Natural killer cell treated with Interleukin-12 subunit alpha and Interleukin-12 subunit beta and Interleukin-15 and Interleukin-18, amount 100 ng/mL, for 72 hours (primary cell): ENCODE measurements at regions not wholly inside any gene's neighbourhood (a gene's known extent, or its start where the extent isn't known, plus 50 kb on each side); places are given as distances from the start of the nearest gene placed in this dataset.

Experiments
- ATAC-seq, 2 donors: fragments of 150-1000 bp; cut with Tn5 transposase in 1 of 2; sonication (Bioruptor Pico), chemical (Tn5 transposase) in 1 of 2; 2 replicates each; pipeline ENCODE4 v1.10.0; 2021
- DNase-seq: peaks from one replicate; pipeline ENCODE4 v3.0.0; 2022; ENCODE audit warnings: low spot score
- H3K27ac Mint-ChIP-seq, 2 donors: 1 replicate in 1 of 2; 2 replicates in 1 of 2; pipeline ENCODE4 v1.8.0; 2022; ENCODE audit warnings: mixed read lengths in 2 of 2, mild to moderate bottlenecking in 1 of 2, moderate library complexity in 1 of 2
- H3K27me3 Mint-ChIP-seq, 2 donors: 1 replicate in 1 of 2; 2 replicates in 1 of 2; pipeline ENCODE4 v1.8.0; 2022; ENCODE audit warnings: mixed read lengths in 2 of 2
- H3K36me3 Mint-ChIP-seq: one replicate; pipeline ENCODE4 v1.8.0; 2022; ENCODE audit warnings: mixed read lengths
- H3K4me1 Mint-ChIP-seq, 2 donors: 1 replicate in 1 of 2; 2 replicates in 1 of 2; pipeline ENCODE4 v1.8.0; 2022; ENCODE audit warnings: low read depth in 2 of 2, mixed read lengths in 2 of 2, mild to moderate bottlenecking in 1 of 2
- H3K4me3 Mint-ChIP-seq: one replicate; pipeline ENCODE4 v1.8.0; 2022; ENCODE audit warnings: mixed read lengths
- H3K9me3 Mint-ChIP-seq: 2 replicates; pipeline ENCODE4 v1.8.0; 2022; ENCODE audit warnings: mixed read lengths

GRCh38 chr4:35399912-35400311 is 844.4 kb downstream of the ARAP2 start:
- DNase-seq (no peak), ATAC-seq (no peak)
- Mint-ChIP-seq H3K9me3 (peaks cover 3% of the 10 kb centered on the region), H3K27ac (no peak overlapping the region), H3K27me3 (no peaks in the 10 kb centered on the region), H3K4me3 (no peak overlapping the region), H3K36me3 (no peaks in the 10 kb centered on the region), H3K4me1 (no peaks in the 10 kb centered on the region)

DNA sequence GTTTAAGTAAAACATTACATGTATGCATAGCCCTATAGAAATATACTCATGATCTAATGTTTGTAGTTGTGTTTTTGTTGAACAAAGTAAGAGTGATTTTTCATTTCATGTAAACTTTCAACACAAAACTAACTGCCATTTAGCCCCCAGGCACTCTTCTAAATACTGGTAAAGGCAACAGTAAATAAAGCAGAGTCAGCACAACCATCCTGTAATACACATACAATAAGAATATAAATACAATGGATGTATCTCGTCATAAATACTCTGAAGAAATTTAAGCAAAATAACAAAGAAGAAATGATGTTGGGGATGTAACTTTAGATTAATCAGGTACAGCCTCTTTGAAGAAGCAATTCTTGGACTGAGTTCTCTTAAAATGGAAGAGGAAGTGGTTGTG is 821.2 kb downstream of the ARAP2 start:
- H3K4me1 Mint-ChIP-seq, result no peaks in the 10 kb centered on the region

GRCh38 chr4:35447474-35447873 is 796.8 kb downstream of the ARAP2 start:
- H3K9me3 Mint-ChIP-seq, result peaks cover 8% of the 10 kb centered on the region
- DNase-seq (no peak), ATAC-seq (no peak)
- no peaks in the 10 kb centered on the region for H3K4me1 Mint-ChIP-seq
- H3K4me3 Mint-ChIP-seq, result no peak overlapping the region
- no peaks in the 10 kb centered on the region for H3K27me3 Mint-ChIP-seq
- no peak overlapping the region for H3K27ac Mint-ChIP-seq
- peaks cover 4% of the 10 kb centered on the region for H3K36me3 Mint-ChIP-seq

More for the DNA sequence above, 821.2 kb downstream of the ARAP2 start:
- no peak overlapping the region for H3K4me3 Mint-ChIP-seq
- ATAC-seq (no peak), DNase-seq (no peak)
- no peaks in the 10 kb centered on the region for H3K27me3 Mint-ChIP-seq
- H3K9me3 Mint-ChIP-seq, result peaks cover 7% of the 10 kb centered on the region
- no peaks in the 10 kb centered on the region for H3K36me3 Mint-ChIP-seq
- H3K27ac Mint-ChIP-seq, result no peak overlapping the region

DNA sequence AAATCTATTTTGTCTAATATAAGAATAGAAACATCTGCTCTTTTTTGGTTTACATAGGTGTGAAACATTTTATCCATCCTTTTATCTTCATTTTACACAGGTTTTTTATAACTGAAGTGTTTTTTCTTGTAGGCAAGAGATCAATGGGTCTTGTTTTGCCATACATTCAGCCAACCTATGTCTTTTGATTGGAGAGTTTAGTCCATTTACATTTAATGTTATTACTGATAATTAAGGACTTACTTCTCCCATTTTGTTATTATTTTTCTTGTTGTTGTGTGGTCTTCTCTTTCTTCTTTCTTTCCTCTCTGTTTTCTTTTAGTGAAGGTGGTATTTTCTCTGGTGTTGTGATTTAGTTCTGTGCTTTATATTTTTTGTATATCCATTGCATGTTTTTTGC is 785.3 kb downstream of the ARAP2 start:
- no peak overlapping the region for H3K4me3 Mint-ChIP-seq
- peaks cover 16% of the 10 kb centered on the region for H3K9me3 Mint-ChIP-seq
- no peak overlapping the region for H3K27ac Mint-ChIP-seq
- DNase-seq (no peak), ATAC-seq (no peak)
- no peaks in the 10 kb centered on the region for H3K4me1 Mint-ChIP-seq
- H3K27me3 Mint-ChIP-seq, result no peaks in the 10 kb centered on the region
- H3K36me3 Mint-ChIP-seq, result peaks cover 12% of the 10 kb centered on the region

DNA sequence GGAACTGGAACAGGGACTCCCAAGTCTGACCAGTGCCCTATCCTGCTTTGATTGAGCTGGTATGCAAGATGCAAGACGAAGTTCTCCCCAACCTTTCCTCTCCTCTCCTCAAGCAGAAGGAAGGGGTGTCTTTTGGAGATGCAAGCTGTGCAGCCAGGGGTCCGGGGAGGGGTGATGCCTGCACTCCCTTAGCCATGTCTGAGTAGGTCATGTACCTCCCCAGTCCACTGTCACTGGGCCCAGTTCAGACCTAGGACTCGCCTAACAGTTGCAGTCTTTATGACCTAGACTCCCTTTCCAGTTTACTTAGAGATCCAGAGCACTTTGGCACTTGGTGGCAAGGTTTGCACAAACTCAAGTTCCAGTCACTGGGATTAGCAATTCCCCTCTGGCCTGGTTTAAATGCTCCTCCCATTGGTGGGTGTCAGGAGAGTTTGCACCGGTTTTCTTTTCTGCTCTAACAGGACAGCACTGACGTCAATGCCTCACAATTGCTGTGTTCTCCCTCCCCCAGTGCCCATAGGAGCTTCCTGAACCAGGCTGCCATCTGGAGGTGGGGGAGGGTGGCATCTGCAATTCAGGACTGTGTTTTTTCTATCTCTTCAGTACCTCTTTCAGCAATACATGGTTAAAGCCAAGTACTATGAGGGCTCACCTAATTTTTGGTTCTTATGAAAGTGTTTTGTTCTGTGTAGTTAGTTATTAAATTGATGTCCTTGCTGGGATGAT is 782.2 kb downstream of the ARAP2 start:
- Mint-ChIP-seq H3K9me3 (peaks cover 15% of the 10 kb centered on the region), H3K36me3 (peaks cover 12% of the 10 kb centered on the region), H3K4me3 (no peak overlapping the region), H3K27ac (no peak overlapping the region), H3K4me1 (no peaks in the 10 kb centered on the region), H3K27me3 (no peaks in the 10 kb centered on the region)
- DNase-seq, result no peak
- ATAC-seq, result no peak

DNA sequence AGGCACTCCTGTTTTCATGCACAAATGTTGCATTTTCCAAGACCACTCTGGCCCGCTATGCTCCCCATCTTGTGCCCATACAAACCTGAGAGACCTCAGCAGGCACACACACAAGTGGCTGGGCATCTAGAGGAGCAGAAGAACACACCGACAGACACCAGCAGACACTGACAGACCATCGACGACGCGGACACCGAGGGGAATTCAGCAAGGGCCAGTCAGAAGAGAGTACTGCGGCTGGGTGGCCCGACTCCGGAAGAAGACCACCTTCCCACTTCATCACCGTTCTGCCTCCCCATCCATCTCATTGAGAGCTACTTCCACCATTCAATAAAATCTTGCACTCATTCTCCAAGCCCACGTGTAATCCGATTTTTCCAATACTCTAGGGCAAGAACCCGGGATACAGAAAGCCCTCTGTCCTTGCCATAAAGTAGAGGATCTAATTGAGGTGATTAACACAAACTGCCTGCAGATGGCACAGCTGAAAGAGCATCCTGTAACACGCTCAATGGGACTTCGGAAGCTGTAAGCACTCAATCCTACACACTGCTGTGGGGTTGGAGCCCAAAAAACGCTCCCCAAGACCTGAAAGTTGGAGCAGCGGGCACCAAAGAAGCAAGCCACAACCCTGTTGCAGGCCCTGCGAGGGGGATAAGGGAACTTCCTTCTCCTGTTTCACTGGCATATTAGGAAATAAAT is 780.9 kb downstream of the ARAP2 start:
- H3K4me3 Mint-ChIP-seq, result no peak overlapping the region
- peaks cover 11% of the 10 kb centered on the region for H3K9me3 Mint-ChIP-seq
- DNase-seq (no peak), ATAC-seq (no peak)
- peaks cover 12% of the 10 kb centered on the region for H3K36me3 Mint-ChIP-seq
- no peaks in the 10 kb centered on the region for H3K27me3 Mint-ChIP-seq
- no peak overlapping the region for H3K27ac Mint-ChIP-seq
- no peaks in the 10 kb centered on the region for H3K4me1 Mint-ChIP-seq

- no peak overlapping the region for H3K27ac Mint-ChIP-seq
- peaks cover 1% of the 10 kb centered on the region for H3K36me3 Mint-ChIP-seq
- H3K4me1 Mint-ChIP-seq, result no peaks in the 10 kb centered on the region
- peaks cover 5% of the 10 kb centered on the region for H3K9me3 Mint-ChIP-seq
- H3K27me3 Mint-ChIP-seq, result no peaks in the 10 kb centered on the region
- ATAC-seq, result no peak
- no peak for DNase-seq
- H3K4me3 Mint-ChIP-seq, result no peak overlapping the region
These were observed 779.3 kb downstream of the ARAP2 start for GRCh38 chr4:35464964-35465528.

DNA sequence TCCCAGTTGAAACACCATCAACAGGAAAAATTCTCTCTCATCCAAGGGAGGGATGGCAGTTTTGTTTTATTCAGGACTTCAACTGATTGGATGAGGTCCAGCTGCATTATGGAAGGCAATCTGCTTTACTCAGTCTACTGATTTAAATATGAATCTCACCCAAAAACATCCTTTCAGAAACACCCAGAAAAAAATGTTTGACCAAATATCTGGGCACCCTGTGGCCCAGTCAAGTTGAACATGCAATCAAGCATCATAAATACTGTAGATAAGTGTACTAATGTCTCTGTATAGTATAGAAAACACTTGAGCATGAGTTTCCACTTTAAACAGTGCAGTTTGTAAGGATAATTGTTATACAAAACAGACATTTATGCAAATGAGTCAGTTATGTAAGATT is 753.2 kb downstream of the ARAP2 start:
- H3K4me1 Mint-ChIP-seq, result no peaks in the 10 kb centered on the region
- DNase-seq, result no peak
- no peak overlapping the region for H3K4me3 Mint-ChIP-seq
- ATAC-seq, result no peak
- H3K27me3 Mint-ChIP-seq, result no peaks in the 10 kb centered on the region
- no peak overlapping the region for H3K27ac Mint-ChIP-seq
- no peaks in the 10 kb centered on the region for H3K9me3 Mint-ChIP-seq
- H3K36me3 Mint-ChIP-seq, result no peaks in the 10 kb centered on the region

- Mint-ChIP-seq H3K4me1 (no peaks in the 10 kb centered on the region), H3K27me3 (no peaks in the 10 kb centered on the region), H3K27ac (no peak overlapping the region), H3K9me3 (no peaks in the 10 kb centered on the region), H3K4me3 (no peak overlapping the region), H3K36me3 (no peaks in the 10 kb centered on the region)
- peak; percentile 11 to 13 for ATAC-seq
- no peak for DNase-seq
These were observed 750.3 kb downstream of the ARAP2 start for GRCh38 chr4:35493977-35494376.

DNA sequence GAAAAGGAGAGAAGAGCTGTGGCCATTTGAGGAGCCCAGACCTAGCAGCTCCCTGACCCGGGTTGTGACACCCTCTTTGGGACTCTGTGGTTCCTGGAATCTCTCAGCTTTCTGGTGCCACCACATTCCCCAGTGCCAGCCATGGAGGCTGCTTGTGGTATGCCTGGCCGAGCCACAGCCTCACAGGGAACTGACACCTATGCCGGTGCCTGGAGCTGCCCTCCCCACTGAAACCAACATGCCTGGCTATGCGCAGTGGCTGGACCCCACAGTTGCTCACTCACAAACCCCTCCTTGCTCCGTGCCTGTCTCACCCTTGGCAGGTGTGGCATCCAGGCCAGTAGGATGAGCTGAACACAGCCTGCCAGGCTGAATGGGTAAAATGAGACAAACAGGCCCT is 749.4 kb downstream of the ARAP2 start:
- H3K4me1 Mint-ChIP-seq, result no peaks in the 10 kb centered on the region
- no peaks in the 10 kb centered on the region for H3K9me3 Mint-ChIP-seq
- H3K27ac Mint-ChIP-seq, result no peak overlapping the region
- no peak for DNase-seq
- no peak for ATAC-seq
- no peaks in the 10 kb centered on the region for H3K27me3 Mint-ChIP-seq
- no peaks in the 10 kb centered on the region for H3K36me3 Mint-ChIP-seq
- H3K4me3 Mint-ChIP-seq, result no peak overlapping the region

DNA sequence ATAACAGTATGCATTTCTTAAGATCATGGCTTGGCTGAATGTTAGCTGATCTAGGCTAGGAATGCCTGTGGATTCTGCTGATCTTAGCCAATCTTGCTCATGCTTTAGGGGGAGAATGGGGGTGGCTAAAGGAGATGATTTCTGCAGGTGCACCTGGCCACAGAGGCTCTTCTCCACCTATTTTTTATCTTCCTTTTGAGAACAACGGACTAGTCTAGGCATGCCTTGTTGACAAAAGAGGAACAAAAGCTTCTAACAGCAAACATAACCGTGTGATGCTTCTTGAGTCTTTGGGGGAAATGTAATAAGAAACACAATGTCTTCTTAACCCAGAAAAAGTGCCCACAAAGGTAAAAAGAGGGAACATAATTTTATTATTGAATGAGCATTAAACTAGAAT is 743.5 kb downstream of the ARAP2 start:
- Mint-ChIP-seq H3K9me3 (no peaks in the 10 kb centered on the region), H3K4me3 (no peak overlapping the region), H3K27ac (no peak overlapping the region), H3K36me3 (no peaks in the 10 kb centered on the region), H3K4me1 (no peaks in the 10 kb centered on the region), H3K27me3 (no peaks in the 10 kb centered on the region)
- no peak for DNase-seq
- ATAC-seq, result no peak

GRCh38 chr4:35503435-35503834 is 740.9 kb downstream of the ARAP2 start:
- Mint-ChIP-seq H3K4me1 (no peaks in the 10 kb centered on the region), H3K9me3 (no peaks in the 10 kb centered on the region), H3K27ac (no peak overlapping the region), H3K4me3 (no peak overlapping the region), H3K27me3 (no peaks in the 10 kb centered on the region), H3K36me3 (no peaks in the 10 kb centered on the region)
- no peak for DNase-seq
- no peak for ATAC-seq

DNA sequence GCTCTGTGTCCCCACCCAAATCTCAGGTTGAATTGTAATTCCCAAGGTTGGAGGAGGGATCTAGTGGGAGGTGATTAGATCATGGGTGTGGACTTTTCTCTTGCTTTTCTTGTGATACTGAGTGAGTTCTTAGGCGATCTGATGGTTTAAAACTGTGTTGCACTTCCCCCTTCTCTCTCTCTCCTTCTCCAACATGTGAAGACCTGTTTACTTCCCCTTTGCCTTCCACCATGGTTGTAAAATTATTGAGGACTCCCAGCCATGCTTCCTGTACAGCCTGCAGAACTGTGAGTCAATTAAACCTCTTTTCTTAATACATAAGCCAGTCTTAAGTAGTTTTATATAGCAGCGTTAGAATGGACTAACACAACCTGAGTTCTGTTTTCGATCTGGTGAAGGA is 738.2 kb downstream of the ARAP2 start:
- Mint-ChIP-seq H3K9me3 (no peaks in the 10 kb centered on the region), H3K4me3 (no peak overlapping the region), H3K36me3 (no peaks in the 10 kb centered on the region), H3K27me3 (no peaks in the 10 kb centered on the region), H3K4me1 (no peaks in the 10 kb centered on the region), H3K27ac (no peak overlapping the region)
- DNase-seq (no peak), ATAC-seq (no peak)

GRCh38 chr4:35511851-35512250 is 732.5 kb downstream of the ARAP2 start:
- Mint-ChIP-seq H3K36me3 (no peaks in the 10 kb centered on the region), H3K27me3 (no peaks in the 10 kb centered on the region), H3K9me3 (peaks cover 5% of the 10 kb centered on the region), H3K4me1 (no peaks in the 10 kb centered on the region), H3K27ac (no peak overlapping the region), H3K4me3 (no peak overlapping the region)
- ATAC-seq (no peak), DNase-seq (no peak)
